ENCODE measurements at regions not wholly inside any gene's neighbourhood (a gene's known extent, or its start where the extent isn't known, plus 50 kb on each side); places are given as distances from the start of the nearest gene placed in this dataset.

- TF ChIP-seq SMC3 (IDR thresholded peaks at IDR 0.05; ENCODE audit: low read depth, low read length), result no peak
- no peak for TF ChIP-seq USF2 (IDR thresholded peaks at IDR 0.05; ENCODE audit: borderline replicate concordance, low read depth, low read length)
- no peak for TF ChIP-seq TAF1 (IDR thresholded peaks at IDR 0.05; ENCODE audit: borderline replicate concordance, low read depth, low read length)
- no peak for TF ChIP-seq GATA2 (CRISPR knock-in tag; IDR thresholded peaks at IDR 0.05)
- TF ChIP-seq POLR2AphosphoS5 (IDR thresholded peaks at IDR 0.05; ENCODE audit: low read depth, low read length), result no peak
- TF ChIP-seq TEAD4 (IDR thresholded peaks at IDR 0.05; ENCODE audit: borderline replicate concordance, insufficient read depth), result no peak
- TF ChIP-seq EP300 (IDR thresholded peaks at IDR 0.05; ENCODE audit: borderline replicate concordance in 1 of 2, low read depth in 1 of 2, low read length in 1 of 2), result no peak
- no peak for TF ChIP-seq CTCF (IDR thresholded peaks at IDR 0.05)
- TF ChIP-seq YY1 (IDR thresholded peaks at IDR 0.05; ENCODE audit: low read depth), result no peak
- no peak for TF ChIP-seq RAD21 (IDR thresholded peaks at IDR 0.05; ENCODE audit: low read length)
These were observed 156.3 kb downstream of the DISP1 start for GRCh38 chr1:222971146-222971545.
